D721Med (cell line): ENCODE measurements at regions not wholly inside any gene's neighbourhood (a gene's known extent, or its start where the extent isn't known, plus 50 kb on each side); places are given as distances from the start of the nearest gene placed in this dataset.

Experiments
- DNase-seq: peaks from one replicate; pipeline ENCODE4 v3.0.0; 2011; ENCODE audit warnings: low spot score; ENCODE audit not compliant: insufficient read length
- FAIRE-seq: peaks from 2 replicates; lab custom pipeline; 2011; peaks lifted over from hg19 to GRCh38; lab: Jason Lieb, UNC
- CTCF ChIP-seq: IDR thresholded peaks from 2 replicates; pipeline ENCODE4 v1.5.1; 2012; ENCODE audit warnings: mild to moderate bottlenecking, control low read depth; ENCODE audit not compliant: insufficient read depth; ENCODE audit errors: missing control alignments

- DNase-seq (no peak), FAIRE-seq (no peak)
- no peak for TF ChIP-seq CTCF
These were observed 195.1 kb downstream of the ZPLD1 start for GRCh38 chr3:102629943-102630342.

- no peak for TF ChIP-seq CTCF
- no peak for FAIRE-seq
- no peak for DNase-seq
These were observed 195.7 kb downstream of the ZPLD1 start for GRCh38 chr3:102630531-102630930.

- no peak for FAIRE-seq
- no peak for TF ChIP-seq CTCF
- no peak for DNase-seq
These were observed 208.7 kb downstream of the ZPLD1 start for GRCh38 chr3:102643546-102643945.

GRCh38 chr3:102646557-102646956 is 211.7 kb downstream of the ZPLD1 start:
- DNase-seq (no peak), FAIRE-seq (no peak)
- no peak for TF ChIP-seq CTCF

- FAIRE-seq (no peak), DNase-seq (no peak)
- TF ChIP-seq CTCF = no peak
These were observed 225.8 kb downstream of the ZPLD1 start for GRCh38 chr3:102660653-102661052.

GRCh38 chr3:102661707-102662497 is 227.1 kb downstream of the ZPLD1 start:
- no peak for TF ChIP-seq CTCF
- DNase-seq (no peak), FAIRE-seq (no peak)

GRCh38 chr3:102662498-102662772 is 227.6 kb downstream of the ZPLD1 start:
- no peak for DNase-seq
- no peak for TF ChIP-seq CTCF
- FAIRE-seq = no peak
